ENCODE measurements at regions not wholly inside any gene's neighbourhood (a gene's known extent, or its start where the extent isn't known, plus 50 kb on each side); places are given as distances from the start of the nearest gene placed in this dataset.

GRCh38 chr12:107465625-107466024 is 220.0 kb upstream of the PWP1 start:
- Histone ChIP-seq H3K9me3 (no peaks in the 10 kb centered on the region), H3K27me3 (no peaks in the 10 kb centered on the region), H3K36me3 (no peaks in the 10 kb centered on the region), H3K27ac (no peak overlapping the region), H3K4me1 (no peaks in the 10 kb centered on the region), H3K4me3 (no peak overlapping the region)
- TF ChIP-seq POLR2A (IDR thresholded peaks at IDR 0.05) (no peak), CTCF (IDR thresholded peaks at IDR 0.05) (no peak)
- DNase-seq: no peak

GRCh38 chr12:107467716-107468115 is 217.9 kb upstream of the PWP1 start:
- H3K27me3 ChIP-seq: no peaks in the 10 kb centered on the region
- no peak overlapping the region for H3K4me3 ChIP-seq
- no peak for DNase-seq
- no peaks in the 10 kb centered on the region for H3K4me1 ChIP-seq
- H3K9me3 ChIP-seq: no peaks in the 10 kb centered on the region
- no peak for TF ChIP-seq CTCF (IDR thresholded peaks at IDR 0.05)
- TF ChIP-seq POLR2A (IDR thresholded peaks at IDR 0.05): no peak
- H3K36me3 ChIP-seq: no peaks in the 10 kb centered on the region
- H3K27ac ChIP-seq: no peak overlapping the region

- Histone ChIP-seq H3K36me3 (no peaks in the 10 kb centered on the region), H3K4me1 (no peaks in the 10 kb centered on the region), H3K4me3 (no peak overlapping the region), H3K9me3 (no peaks in the 10 kb centered on the region), H3K27me3 (no peaks in the 10 kb centered on the region), H3K27ac (no peak overlapping the region)
- no peak for DNase-seq
- TF ChIP-seq POLR2A (IDR thresholded peaks at IDR 0.05) (no peak), CTCF (IDR thresholded peaks at IDR 0.05) (no peak)
Measured at GRCh38 chr12:107468182-107468581, 217.4 kb upstream of the PWP1 start.

GRCh38 chr12:107469011-107469410 is 216.6 kb upstream of the PWP1 start:
- Histone ChIP-seq H3K4me1 (no peaks in the 10 kb centered on the region), H3K27me3 (no peaks in the 10 kb centered on the region), H3K4me3 (no peak overlapping the region), H3K27ac (no peak overlapping the region), H3K36me3 (no peaks in the 10 kb centered on the region), H3K9me3 (no peaks in the 10 kb centered on the region)
- no peak for DNase-seq
- TF ChIP-seq POLR2A (IDR thresholded peaks at IDR 0.05) (no peak), CTCF (IDR thresholded peaks at IDR 0.05) (no peak)

- DNase-seq: no peak
- Histone ChIP-seq H3K27me3 (no peaks in the 10 kb centered on the region), H3K27ac (no peak overlapping the region), H3K4me1 (peaks cover 0 to under 1% (median 0%) of the 10 kb centered on the region in 4 donors), H3K9me3 (no peaks in the 10 kb centered on the region), H3K36me3 (no peaks in the 10 kb centered on the region), H3K4me3 (no peak overlapping the region)
- no peak for TF ChIP-seq POLR2A (IDR thresholded peaks at IDR 0.05)
Measured at GRCh38 chr12:107470645-107471044, 215.0 kb upstream of the PWP1 start.

GRCh38 chr12:107472308-107472707 is 213.3 kb upstream of the PWP1 start:
- no peak for TF ChIP-seq CTCF (IDR thresholded peaks at IDR 0.05)
- no peak for TF ChIP-seq POLR2A (IDR thresholded peaks at IDR 0.05)
- peaks cover 0 to 4% (median 0%) of the 10 kb centered on the region in 4 donors for H3K4me1 ChIP-seq
- H3K36me3 ChIP-seq: no peaks in the 10 kb centered on the region
- H3K27ac ChIP-seq: no peak overlapping the region
- H3K4me3 ChIP-seq: no peak overlapping the region
- no peaks in the 10 kb centered on the region for H3K9me3 ChIP-seq
- DNase-seq: no peak
- no peaks in the 10 kb centered on the region for H3K27me3 ChIP-seq

All from Peyer's patch (tissue), 4 donors.